ENCODE measurements at regions not wholly inside any gene's neighbourhood (a gene's known extent, or its start where the extent isn't known, plus 50 kb on each side); places are given as distances from the start of the nearest gene placed in this dataset.

GRCh38 chr1:18580691-18581419 is 49.8 kb upstream of the PAX7 start:
- Mint-ChIP-seq H3K9me3 (no peaks in the 10 kb centered on the region), H3K27me3 (peaks cover 8% of the 10 kb centered on the region), H3K36me3 (ENCODE audit: low read depth) (no peaks in the 10 kb centered on the region), H3K4me1 (ENCODE audit: low read depth) (no peaks in the 10 kb centered on the region), H3K4me3 (no peak overlapping the region), H3K27ac (no peak overlapping the region)
- intact Hi-C loops (cut with micrococcal nuclease) = no loop called here
- ATAC-seq (no peak), DNase-seq (no peak)
- ChIA-PET POLR2A (interaction anchor here (0.7 kb wide), 1 partner anchor 26 kb away, joined by 3 read pairs; no protein-coding TSS in a partner anchor), CTCF (interaction anchor here (0.7 to 4.1 kb wide), 31 partner anchors 10 to 958 kb away, joined by 3 to 34 read pairs (median 4); partner anchors contain the start of gene KLHDC7A)
- TF ChIP-seq CTCF (IDR thresholded peaks at IDR 0.05) = no peak

Measured in activated CD8-positive, alpha-beta T cell treated with anti-CD3 and anti-CD28 coated beads for 36 hours (primary cell).